ENCODE measurements at regions not wholly inside any gene's neighbourhood (a gene's known extent, or its start where the extent isn't known, plus 50 kb on each side); places are given as distances from the start of the nearest gene placed in this dataset.
"Not testable (repeated sequence)": the region's sequence is repeated elsewhere in the genome, so short reads cannot be mapped to it uniquely, and the experiment has no call there.

- ATAC-seq (no peak), DNase-seq (no peak)
- no peak for TF ChIP-seq CTCF (IDR thresholded peaks at IDR 0.05)
- Histone ChIP-seq H3K4me1 (peaks cover 3% of the 10 kb centered on the region), H3K27me3 (no peaks in the 10 kb centered on the region), H3K27ac (no peak overlapping the region), H3K36me3 (no peaks in the 10 kb centered on the region), H3K9me3 (peaks cover 4% of the 10 kb centered on the region), H3K4me3 (no peak overlapping the region)
- intact Hi-C loops (cut with DNase I) = no loop called here
Measured at GRCh38 chr1:66464351-66464750, 69.6 kb upstream of the SGIP1 start.

GRCh38 chr1:66464802-66465201, 69.2 kb upstream of the SGIP1 start:
- peaks cover under 1% of the 10 kb centered on the region for H3K9me3 ChIP-seq
- H3K4me1 ChIP-seq = peaks cover 3% of the 10 kb centered on the region
- TF ChIP-seq CTCF (IDR thresholded peaks at IDR 0.05) = no peak
- intact Hi-C loops (cut with DNase I) = no loop called here
- no peak overlapping the region for H3K4me3 ChIP-seq
- H3K36me3 ChIP-seq = no peaks in the 10 kb centered on the region
- ATAC-seq (no peak), DNase-seq (no peak)
- H3K27me3 ChIP-seq = no peaks in the 10 kb centered on the region
- no peak overlapping the region for H3K27ac ChIP-seq

GRCh38 chr1:66466695-66467094, 67.3 kb upstream of the SGIP1 start:
- H3K4me1 ChIP-seq; H3K27me3 ChIP-seq; ATAC-seq; intact Hi-C loops (cut with DNase I); H3K9me3 ChIP-seq; H3K4me3 ChIP-seq; H3K36me3 ChIP-seq; DNase-seq; H3K27ac ChIP-seq: not testable (repeated sequence)

- no peak for TF ChIP-seq CTCF (IDR thresholded peaks at IDR 0.05)
- no peak overlapping the region for H3K4me3 ChIP-seq
- H3K27ac ChIP-seq = no peak overlapping the region
- peaks cover 3% of the 10 kb centered on the region for H3K4me1 ChIP-seq
- H3K9me3 ChIP-seq = no peaks in the 10 kb centered on the region
- no peaks in the 10 kb centered on the region for H3K36me3 ChIP-seq
- DNase-seq = no peak
- peak; percentile 29 for ATAC-seq
- no peaks in the 10 kb centered on the region for H3K27me3 ChIP-seq
- intact Hi-C loops (cut with DNase I) = no loop called here
Measured at GRCh38 chr1:66468722-66469121, 65.2 kb upstream of the SGIP1 start.

- Histone ChIP-seq H3K27me3 (no peaks in the 10 kb centered on the region), H3K4me1 (no peaks in the 10 kb centered on the region), H3K36me3 (no peaks in the 10 kb centered on the region), H3K27ac (no peak overlapping the region), H3K4me3 (no peak overlapping the region), H3K9me3 (no peaks in the 10 kb centered on the region)
- no peak for DNase-seq
- ATAC-seq = no peak
- TF ChIP-seq CTCF (IDR thresholded peaks at IDR 0.05) = no peak
- intact Hi-C loops (cut with DNase I) = no loop called here
Measured at GRCh38 chr1:66475940-66476339, 58.0 kb upstream of the SGIP1 start.

- Histone ChIP-seq H3K27me3 (no peaks in the 10 kb centered on the region), H3K4me1 (no peaks in the 10 kb centered on the region), H3K36me3 (no peaks in the 10 kb centered on the region), H3K27ac (no peak overlapping the region), H3K4me3 (no peak overlapping the region), H3K9me3 (no peaks in the 10 kb centered on the region)
- TF ChIP-seq CTCF (IDR thresholded peaks at IDR 0.05) = no peak
- intact Hi-C loops (cut with DNase I) = no loop called here
- DNase-seq = no peak
- no peak for ATAC-seq
Measured at GRCh38 chr1:66476774-66477173, 57.2 kb upstream of the SGIP1 start.

Measured in upper lobe of right lung (tissue), 1 donor.